DMS53 treated with DMSO at 0.1 percent for 48 hours (cell line): ENCODE measurements at regions not wholly inside any gene's neighbourhood (a gene's known extent, or its start where the extent isn't known, plus 50 kb on each side); places are given as distances from the start of the nearest gene placed in this dataset.
"Not testable (repeated sequence)": the region's sequence is repeated elsewhere in the genome, so short reads cannot be mapped to it uniquely, and the experiment has no call there.

ENCODE experiments used
- DNase-seq: peaks from one replicate; lab custom pipeline; 2025; ENCODE audit not compliant: unreplicated experiment; lab: John Stamatoyannopoulos, UW

DNA sequence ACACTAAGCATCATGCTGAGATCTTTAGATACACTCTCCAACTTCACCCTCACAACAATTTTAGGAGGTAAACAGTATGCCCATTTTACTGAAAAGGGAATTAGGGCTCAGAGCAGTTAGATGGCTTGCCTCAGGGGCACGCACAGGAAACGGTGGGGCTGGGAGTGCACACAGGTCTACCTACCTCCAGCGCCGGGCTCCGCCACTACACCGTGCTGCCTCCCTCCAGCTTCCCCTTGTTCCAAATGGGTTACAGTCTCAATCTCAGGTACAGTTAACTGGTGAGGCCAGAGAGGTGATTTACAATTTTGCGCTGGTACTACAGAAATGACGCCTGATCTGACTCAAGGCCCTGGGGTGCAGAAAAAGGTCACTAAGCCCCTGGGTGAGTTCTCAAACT lies 142.0 kb downstream of the NOC3L start:
- DNase-seq = no peak

DNA sequence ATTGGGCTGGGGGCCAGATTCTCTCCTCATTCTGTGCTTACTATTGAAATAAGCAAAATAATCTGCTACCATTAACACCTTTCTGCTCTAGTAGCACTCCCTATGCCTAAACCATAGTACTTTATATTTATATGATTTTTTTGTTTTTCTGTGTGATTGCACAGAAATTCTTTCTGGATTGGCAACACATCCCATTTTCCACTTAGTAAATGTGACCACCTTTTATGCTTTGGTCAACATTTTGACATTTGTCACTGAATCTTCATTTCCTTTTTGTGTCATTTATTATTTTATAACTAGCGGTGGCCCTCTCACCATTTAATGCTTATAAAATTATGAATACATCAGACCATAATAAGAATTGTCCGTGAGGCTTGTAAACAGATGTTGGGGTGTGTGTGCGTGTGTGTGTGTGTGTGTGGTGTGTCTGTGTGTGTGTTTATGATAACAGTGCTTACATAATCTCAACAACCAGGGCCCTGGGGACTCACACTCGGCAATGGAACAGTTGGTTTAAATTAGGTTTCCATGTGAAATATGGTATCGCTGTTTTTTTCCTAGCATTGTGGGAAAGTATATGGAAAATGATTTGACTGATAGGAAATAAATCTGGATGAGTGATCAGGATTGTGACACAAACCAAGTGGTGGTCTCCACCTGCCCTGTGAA lies 138.9 kb downstream of the NOC3L start:
- DNase-seq = no peak

DNA sequence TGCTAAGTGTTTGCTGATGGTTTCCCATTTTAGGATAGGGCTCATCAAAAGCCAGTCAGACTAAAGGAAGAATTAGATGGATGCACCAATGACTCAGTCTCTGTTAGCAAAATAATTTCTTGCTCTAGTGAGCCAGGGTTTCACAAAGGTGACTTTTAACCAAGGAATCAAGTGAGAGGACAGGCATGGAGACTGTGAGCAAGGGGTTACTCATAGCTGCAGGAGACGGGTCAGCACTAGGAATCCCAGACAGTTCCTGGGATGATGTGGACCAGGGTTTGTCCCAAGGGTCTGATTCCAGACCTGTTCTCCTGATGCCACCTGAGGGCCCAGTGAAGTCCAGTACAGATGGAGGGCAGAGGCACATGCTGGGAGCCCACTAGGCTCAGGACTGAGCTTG lies 138.1 kb downstream of the NOC3L start:
- DNase-seq = no peak

DNA sequence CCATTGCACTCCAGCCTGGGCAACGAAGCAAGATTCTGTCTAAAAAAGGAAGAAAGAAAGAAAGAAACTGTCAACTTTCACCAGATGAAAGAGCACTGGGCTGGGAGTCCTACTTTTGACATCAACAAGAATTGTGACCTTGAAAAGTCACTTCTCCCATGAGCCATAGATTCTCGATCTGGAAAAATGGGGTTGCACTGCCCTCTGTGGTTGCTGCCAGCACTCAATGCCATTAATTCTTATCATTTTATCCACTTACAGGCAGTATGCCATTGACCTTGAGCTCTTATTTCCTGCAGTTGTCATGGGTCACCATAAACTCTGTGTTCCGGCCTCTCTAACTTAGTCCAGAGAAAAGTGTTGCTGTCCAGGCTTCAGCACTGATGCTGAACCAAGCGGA lies 137.2 kb downstream of the NOC3L start:
- no peak for DNase-seq

DNA sequence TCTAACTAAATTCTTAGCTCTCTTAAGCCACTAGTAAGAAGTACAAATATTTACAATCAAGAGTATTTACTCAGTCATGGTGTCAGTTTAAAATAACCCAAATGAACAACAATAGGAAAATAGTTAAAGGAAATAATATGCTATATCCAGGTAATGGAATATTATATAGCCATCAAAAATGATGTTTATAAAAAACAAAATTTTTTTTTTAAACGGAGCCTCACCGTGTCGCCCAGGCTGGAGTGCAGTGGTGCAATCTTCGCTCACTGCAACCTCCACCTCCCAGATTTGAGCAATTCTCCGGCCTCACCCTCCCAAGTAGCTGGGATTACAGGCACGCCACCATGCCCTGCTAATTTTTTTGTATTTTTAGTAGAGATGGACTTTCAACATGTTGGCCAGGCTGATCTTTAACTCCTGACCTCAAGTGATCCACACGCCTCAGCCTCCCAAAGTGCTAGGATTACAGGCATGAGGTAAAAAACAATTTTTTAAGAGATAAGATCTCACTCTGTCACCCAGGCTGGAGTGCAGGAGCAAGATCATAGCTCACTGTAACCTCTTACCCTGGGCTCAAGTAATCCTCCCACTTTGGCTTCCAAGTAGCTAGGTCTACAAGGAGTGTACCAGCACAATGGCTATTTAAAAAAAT lies 132.5 kb downstream of the NOC3L start:
- no peak for DNase-seq

DNA sequence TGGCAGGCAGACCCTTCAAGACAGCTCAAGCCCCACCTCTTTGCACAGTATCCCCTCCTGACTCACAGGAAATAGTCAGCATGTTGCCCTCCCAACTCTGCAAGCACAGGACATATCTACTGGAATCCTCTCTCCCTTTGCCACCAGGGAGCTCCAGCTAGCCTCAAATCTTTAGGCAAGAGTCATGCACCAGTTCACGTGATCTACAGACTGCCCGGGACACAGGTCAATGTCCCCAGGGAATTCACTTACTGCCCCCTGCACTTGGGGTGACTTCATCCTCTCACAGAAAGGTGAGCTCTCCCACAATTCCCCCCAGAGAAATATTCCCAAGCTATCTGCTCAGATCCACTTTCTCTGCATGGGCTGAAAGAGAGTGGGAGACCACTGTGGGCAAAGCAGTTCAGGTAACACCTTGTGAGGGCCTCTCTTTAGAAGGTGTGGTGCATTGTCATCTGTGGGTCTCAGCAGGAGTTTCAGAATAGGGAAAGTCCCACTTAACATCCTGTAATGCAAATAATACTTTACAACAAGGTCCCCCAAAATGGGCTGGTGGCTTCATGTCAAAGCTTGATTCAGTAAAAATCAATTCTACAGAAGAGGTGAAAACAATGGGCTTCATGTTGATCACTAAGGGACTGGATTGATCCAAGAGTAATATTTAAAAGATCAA lies 129.9 kb downstream of the NOC3L start:
- DNase-seq = no peak

DNA sequence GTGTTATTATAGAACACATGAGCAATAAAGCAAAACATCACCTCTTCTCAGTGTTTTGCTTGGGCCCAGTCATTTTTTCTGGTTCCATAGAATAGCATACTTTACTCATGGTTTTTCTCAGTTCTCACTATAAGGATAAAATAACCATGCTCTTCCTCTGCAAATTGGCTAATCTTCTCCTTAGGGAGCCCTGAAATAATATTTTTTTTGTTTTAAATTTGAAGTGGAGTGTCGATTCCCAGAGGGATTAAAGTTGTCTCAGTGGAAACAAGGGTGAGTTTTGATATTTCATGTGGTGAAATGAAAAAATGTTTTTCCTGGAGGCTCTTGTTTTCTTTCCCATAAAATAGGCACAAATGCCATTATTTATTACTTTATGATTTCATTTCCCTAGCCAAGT lies 127.3 kb downstream of the NOC3L start:
- DNase-seq = no peak

DNA sequence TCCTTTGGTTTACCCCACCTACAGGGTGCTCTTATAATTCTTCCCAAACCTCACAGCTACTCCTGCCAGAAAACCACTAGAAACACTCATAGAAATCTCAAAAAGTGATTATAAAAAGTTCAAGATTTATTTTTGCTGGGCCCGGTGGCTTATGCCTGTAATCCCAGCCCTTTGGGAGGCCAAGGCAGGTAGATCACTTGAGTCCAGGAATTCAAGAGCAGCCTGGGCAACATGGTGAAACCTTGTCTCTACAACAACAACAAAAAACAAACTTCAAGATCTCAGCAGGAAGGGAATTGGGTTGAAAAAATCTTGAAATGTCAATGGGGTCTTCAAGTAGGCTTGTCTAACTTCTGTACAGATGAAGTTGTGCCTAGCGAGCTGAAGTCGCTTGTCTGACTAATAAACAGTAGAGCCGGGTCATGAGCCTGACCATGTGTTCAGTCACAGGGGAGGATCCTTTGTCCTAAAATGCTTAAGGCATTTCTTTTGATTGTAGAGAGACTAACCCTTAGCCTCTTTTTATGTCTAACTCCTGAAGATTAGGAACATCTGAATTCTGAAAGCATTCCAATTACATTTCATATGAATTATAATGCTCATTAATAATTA lies 124.6 kb downstream of the NOC3L start:
- DNase-seq = no peak

DNA sequence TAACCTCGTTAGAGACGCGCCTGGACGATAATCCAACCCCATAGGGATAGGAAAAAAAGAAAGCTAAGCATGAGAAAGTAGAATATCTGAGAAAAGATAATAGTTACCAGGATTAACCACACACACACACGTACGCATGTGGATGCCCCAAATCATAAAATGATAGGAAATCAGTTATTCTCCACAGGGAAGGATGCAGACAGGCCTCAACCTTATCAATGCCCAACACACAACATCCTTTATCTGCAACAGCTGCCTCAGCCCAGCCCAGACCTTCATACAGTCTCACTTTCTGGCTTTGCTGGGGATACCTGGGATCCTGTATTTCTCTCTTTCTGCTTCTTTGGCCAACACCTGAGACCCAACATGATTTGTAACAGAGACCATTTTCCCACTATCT lies 123.0 kb downstream of the NOC3L start:
- DNase-seq = no peak

DNA sequence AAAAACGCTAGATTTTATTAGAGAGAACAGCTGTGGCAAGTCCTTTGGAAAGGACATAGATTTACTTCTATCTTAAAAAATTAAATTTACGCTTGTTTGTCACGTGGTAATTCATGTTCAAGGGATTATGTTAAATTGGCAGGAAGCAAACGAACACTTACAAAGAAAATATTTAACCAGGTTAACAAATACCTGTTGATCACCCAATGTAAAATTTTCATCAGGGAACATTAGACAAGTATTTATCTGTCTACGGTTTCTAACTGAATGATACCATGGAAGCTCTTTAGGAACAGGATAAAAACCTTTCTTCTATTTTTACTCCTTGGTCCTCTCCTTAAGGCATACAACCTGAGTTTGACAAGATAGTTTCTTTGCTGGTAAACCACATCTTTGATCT lies 122.2 kb downstream of the NOC3L start:
- no peak for DNase-seq

DNA sequence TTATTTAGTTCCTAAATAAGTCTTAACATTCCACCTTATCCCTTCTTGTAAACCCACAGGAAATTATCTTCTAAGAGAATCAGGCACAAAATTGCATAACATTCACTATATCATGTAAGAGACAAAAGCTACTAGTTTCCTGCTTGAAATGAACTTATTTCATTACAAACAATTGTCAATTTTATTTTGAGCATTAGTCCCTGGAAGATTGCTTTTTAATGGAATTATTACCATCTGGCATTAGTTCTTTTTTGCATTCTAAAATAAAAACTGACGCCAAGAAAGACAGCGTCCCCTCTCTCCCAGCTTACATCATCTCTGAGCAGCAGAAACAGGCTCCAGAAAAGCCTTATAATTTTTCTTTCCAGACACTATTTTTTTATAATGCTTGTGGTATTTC lies 121.8 kb downstream of the NOC3L start:
- no peak for DNase-seq

DNA sequence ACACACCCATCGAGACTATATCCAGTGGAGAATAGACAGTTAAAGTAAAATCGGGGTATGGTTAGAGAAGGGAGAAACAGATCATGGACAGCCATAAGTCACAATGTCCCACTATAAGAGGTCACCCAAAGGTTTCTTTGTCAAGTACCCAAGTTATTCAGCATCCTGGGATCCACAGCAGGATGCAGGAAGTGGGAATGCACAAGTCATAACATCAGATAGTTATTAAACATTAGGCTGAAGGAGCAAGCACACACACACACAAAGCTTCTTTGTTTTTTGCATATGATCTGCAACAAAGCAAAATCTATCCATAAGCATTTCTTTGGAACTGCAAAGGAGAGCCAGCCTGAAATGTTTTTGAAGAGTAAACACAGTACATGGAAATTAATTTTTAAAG lies 111.6 kb downstream of the NOC3L start:
- no peak for DNase-seq

DNA sequence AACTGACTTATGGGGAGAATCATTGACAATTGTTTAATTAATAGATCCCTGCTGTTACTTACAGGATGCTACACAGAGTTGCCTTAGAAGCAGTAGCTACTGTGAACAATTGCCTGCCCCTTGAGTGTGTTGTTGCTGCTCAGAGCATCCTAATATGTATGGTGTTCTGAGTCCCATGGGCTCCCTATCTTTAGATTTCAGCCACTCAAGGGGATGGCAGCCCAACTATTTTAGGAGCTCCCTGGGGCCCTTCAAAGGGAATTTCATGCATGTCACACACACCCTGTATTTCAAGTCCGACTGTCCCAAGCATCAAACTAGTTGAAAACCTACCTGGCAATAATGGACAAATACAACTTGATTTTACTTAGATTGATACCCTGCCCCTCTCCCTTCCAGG lies 111.2 kb downstream of the NOC3L start:
- DNase-seq = no peak

DNA sequence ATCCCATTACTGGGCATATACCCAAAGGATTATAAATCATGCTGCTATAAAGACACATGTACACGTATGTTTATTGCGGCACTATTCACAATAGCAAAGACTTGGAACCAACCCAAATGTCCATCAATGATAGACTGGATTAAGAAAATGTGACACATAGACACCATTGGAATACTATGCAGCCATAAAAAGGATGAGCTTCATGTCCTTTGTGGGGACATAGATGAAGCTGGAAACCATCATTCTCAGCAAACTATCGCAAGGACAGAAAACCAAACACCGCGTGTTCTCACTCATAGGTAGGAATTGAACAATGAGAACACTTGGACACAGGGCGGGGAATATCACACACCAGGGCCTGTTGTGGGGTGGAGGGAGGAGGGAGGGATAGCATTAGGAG lies 105.3 kb downstream of the NOC3L start:
- not testable (repeated sequence) for DNase-seq

DNA sequence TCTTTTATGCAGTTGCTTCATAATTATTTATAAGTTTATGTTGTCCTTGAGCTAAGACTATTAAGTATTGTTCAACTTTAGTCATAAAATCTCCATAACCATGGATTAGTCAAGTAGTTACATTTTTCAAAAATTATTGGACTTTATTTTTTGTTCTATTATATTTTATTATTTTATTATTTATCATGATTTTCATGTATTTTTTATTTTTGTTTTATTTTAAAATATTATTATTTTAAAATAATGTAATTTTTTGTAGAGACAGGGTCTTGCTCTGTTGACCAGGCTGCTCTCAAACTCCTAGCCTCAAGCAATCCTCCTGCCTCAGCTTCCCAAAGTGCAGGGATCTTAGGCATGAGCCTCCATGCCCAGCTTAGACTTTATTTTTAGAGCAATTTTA lies 102.3 kb downstream of the NOC3L start:
- no peak for DNase-seq

DNA sequence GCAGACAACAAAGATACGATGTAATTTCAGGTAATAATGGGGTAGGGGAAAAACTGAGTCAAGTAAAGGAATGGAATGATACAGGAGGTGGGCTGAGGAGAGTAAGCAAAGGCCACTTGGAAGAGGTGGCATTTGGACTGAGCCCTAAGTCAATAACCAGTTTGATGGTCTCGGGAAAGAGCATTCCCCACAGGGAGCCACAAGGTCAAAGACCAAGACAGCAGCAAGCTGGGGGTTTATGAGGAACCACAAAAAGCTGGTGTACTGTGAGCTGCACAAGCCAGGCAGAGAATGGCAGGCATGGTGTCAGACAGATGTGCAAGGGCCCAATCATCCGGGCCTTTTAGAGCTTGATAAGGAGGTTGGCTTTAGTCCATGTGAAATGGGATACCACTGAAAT lies 98.7 kb downstream of the NOC3L start:
- DNase-seq = no peak

DNA sequence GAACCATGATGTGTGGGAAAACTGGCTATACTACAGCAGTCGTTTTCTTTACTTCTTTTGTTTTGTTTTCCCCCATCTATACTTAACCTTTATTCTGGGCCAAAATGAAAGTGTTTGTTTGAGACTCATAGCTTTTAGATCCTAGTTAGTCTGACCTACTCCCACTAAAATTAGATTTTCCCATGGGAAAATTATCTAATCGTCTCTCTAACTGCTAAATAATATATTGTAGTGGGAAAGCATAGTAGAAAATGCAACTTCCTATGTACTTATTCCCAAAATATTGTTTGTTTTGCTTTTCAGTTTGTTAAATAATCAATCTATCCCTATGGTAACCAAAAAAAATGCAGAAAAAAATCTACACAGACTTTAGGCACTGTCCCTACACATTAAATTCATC lies 96.6 kb downstream of the NOC3L start:
- DNase-seq = no peak

DNA sequence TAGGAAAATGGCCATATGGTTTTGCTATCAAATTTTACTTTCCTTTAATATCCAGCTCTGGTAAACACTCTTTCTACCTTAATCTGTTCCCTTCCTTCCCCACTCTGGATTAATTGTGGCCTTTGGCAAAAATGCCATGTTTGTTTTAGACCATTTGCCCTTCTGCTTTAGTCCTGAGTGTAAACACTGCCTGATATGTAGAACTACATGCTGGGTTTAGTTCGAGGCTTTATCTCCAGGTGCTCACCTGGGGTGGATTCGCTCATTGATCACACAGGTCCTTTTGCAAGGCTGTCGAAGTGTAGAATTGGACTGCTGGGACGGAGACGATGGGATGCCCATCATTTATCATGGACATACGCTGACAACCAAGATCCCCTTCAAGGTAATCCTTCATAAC lies 94.1 kb downstream of the NOC3L start:
- no peak for DNase-seq

DNA sequence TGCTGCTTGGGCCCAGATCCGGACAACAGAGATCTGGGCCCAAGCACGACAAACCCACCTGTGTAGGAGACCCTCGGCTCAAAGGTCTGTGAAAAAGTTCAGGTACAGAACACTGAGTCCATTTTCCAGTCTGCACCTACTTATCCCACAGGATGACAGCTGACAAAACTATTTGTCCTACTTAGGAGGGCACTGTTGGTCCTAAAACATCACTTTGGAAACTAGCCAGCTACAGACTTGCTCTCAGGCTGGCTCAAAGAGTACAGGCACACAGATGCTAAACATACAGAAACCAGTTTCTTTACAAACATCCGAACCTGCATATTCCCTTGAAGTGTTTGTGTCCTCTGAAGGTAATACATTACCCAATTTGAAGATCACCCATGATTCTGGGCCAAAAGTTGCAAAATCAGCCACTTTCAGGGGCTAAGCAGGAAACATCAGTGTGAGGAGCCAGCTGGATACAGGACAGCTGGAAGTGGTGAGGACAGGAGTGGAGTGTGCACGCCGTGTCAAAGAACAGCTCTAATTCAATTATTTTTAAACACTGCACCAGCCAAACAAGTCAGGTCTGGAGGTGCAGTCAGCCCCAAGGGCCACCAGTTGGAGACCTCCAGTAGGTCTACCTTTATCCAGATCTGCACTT lies 88.5 kb downstream of the NOC3L start:
- no peak for DNase-seq

DNA sequence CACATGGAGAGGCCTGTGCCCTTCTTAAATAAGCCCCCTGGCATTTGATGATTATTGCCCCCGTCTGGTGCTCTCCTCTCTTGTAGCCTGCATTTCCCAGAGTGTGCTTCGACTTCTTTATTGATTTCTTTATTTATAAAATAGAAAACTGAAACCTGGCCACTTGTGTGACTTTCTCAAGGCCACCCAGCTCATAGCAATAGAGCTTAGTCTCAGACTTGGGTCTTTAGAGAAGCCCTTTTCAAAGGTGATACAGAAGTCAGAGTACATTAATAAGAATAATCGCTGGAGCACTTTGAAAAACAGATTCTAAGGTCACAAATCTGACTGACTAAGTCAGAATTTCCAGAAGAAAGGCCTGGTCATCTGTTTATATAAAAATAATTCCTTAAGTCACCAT lies 86.6 kb downstream of the NOC3L start:
- no peak for DNase-seq

DNA sequence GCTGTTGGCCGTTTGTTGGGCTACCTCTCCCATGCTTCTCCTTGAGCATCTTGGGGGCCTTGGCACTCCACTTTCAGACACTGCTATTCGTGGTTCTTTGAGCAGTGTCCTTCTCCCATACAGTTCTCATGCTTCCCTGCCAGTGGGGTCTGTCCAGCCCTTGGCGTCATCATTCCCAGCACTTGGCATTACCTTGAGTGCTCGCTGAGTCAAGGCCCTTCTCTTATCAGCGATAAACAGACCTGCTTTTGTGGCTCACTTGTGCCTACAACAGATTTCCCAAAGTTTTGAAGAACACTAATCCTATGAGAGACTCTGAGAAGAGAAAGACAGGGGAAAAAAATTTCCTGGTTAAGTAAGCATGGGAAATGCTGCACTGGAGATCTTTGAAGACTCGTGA lies 85.3 kb downstream of the NOC3L start:
- DNase-seq = no peak
